GM19467 (cell line): ENCODE measurements at regions not wholly inside any gene's neighbourhood (a gene's known extent, or its start where the extent isn't known, plus 50 kb on each side); places are given as distances from the start of the nearest gene placed in this dataset.
"Not testable (repeated sequence)": the region's sequence is repeated elsewhere in the genome, so short reads cannot be mapped to it uniquely, and the experiment has no call there.

Experiments used
- ATAC-seq: cut with Tn5 transposase; IDR thresholded peaks from one replicate; pipeline ENCODE4 v1.9.1; 2021; ENCODE audit warnings: mild to moderate bottlenecking, moderate library complexity; ENCODE audit not compliant: unreplicated experiment

GRCh38 chr3:104043001-104043543 lies 1323.6 kb upstream of the ALCAM start:
- not testable (repeated sequence) for ATAC-seq

GRCh38 chr3:104044002-104044401 lies 1322.7 kb upstream of the ALCAM start:
- ATAC-seq, result no peak

GRCh38 chr3:104066658-104067057 lies 1300.1 kb upstream of the ALCAM start:
- no peak for ATAC-seq

GRCh38 chr3:104069114-104069513 lies 1297.6 kb upstream of the ALCAM start:
- no peak for ATAC-seq

GRCh38 chr3:104070906-104071305 lies 1295.8 kb upstream of the ALCAM start:
- no peak for ATAC-seq

GRCh38 chr3:104080088-104080626 lies 1286.6 kb upstream of the ALCAM start:
- ATAC-seq, result no peak

GRCh38 chr3:104088738-104089137 lies 1278.0 kb upstream of the ALCAM start:
- ATAC-seq, result no peak

GRCh38 chr3:104089987-104090386 lies 1276.7 kb upstream of the ALCAM start:
- ATAC-seq, result not testable (repeated sequence)

GRCh38 chr3:104101736-104102135 lies 1265.0 kb upstream of the ALCAM start:
- ATAC-seq, result no peak

- ATAC-seq, result peak; percentile 90
Measured at GRCh38 chr3:104102386-104102785, 1264.3 kb upstream of the ALCAM start.

- ATAC-seq, result no peak
Measured at GRCh38 chr3:104106276-104106675, 1260.4 kb upstream of the ALCAM start.

- ATAC-seq, result no peak
Measured at GRCh38 chr3:104108522-104108921, 1258.2 kb upstream of the ALCAM start.

GRCh38 chr3:104126463-104126862 lies 1240.2 kb upstream of the ALCAM start:
- ATAC-seq, result no peak

GRCh38 chr3:104126864-104127553 lies 1239.7 kb upstream of the ALCAM start:
- no peak for ATAC-seq

GRCh38 chr3:104127830-104128229 lies 1238.9 kb upstream of the ALCAM start:
- ATAC-seq, result no peak

- ATAC-seq, result no peak
Measured at GRCh38 chr3:104132566-104133403, 1233.9 kb upstream of the ALCAM start.

- no peak for ATAC-seq
Measured at GRCh38 chr3:104133630-104134029, 1233.1 kb upstream of the ALCAM start.

- no peak for ATAC-seq
Measured at GRCh38 chr3:104137116-104137515, 1229.6 kb upstream of the ALCAM start.

GRCh38 chr3:104145164-104145563 lies 1221.5 kb upstream of the ALCAM start:
- no peak for ATAC-seq

- no peak for ATAC-seq
Measured at GRCh38 chr3:104149154-104149553, 1217.6 kb upstream of the ALCAM start.

GRCh38 chr3:104150724-104151123 lies 1216.0 kb upstream of the ALCAM start:
- ATAC-seq, result no peak

GRCh38 chr3:104154896-104155295 lies 1211.8 kb upstream of the ALCAM start:
- no peak for ATAC-seq
